Middle frontal gyrus (tissue), 1 donor: ENCODE measurements at regions not wholly inside any gene's neighbourhood (a gene's known extent, or its start where the extent isn't known, plus 50 kb on each side); places are given as distances from the start of the nearest gene placed in this dataset.
A peak's percentile ranks its signal among the peaks of the same experiment; 100 is the strongest.
"Not testable (repeated sequence)": the region's sequence is repeated elsewhere in the genome, so short reads cannot be mapped to it uniquely, and the experiment has no call there.

Experiments
- DNase-seq: peaks from one replicate; pipeline ENCODE4 v3.0.0-alpha.2; 2015; ENCODE audit warnings: low spot score; ENCODE audit errors: extremely low spot score

GRCh38 chr12:107826276-107826675, 51.8 kb downstream of the ASCL4 start:
- DNase-seq: no peak

- DNase-seq: no peak
Measured at GRCh38 chr12:107829271-107829670, 54.8 kb downstream of the ASCL4 start.

GRCh38 chr12:107832441-107832840, 57.9 kb downstream of the ASCL4 start:
- DNase-seq: no peak

GRCh38 chr12:107840186-107840585, 65.7 kb downstream of the ASCL4 start:
- no peak for DNase-seq

GRCh38 chr12:107843351-107844311, 69.1 kb downstream of the ASCL4 start:
- no peak for DNase-seq

- DNase-seq: no peak
Measured at GRCh38 chr12:107844312-107844921, 69.9 kb downstream of the ASCL4 start.

GRCh38 chr12:107845226-107845979, 70.9 kb downstream of the ASCL4 start:
- no peak for DNase-seq

GRCh38 chr12:107845980-107846659, 71.6 kb downstream of the ASCL4 start:
- no peak for DNase-seq

- no peak for DNase-seq
Measured at GRCh38 chr12:107847430-107847829, 72.9 kb downstream of the ASCL4 start.

GRCh38 chr12:107847830-107848229, 73.3 kb downstream of the ASCL4 start:
- DNase-seq: no peak

- DNase-seq: no peak
Measured at GRCh38 chr12:107853479-107853878, 79.0 kb downstream of the ASCL4 start.

GRCh38 chr12:107855471-107855870, 81.0 kb downstream of the ASCL4 start:
- no peak for DNase-seq

- no peak for DNase-seq
Measured at GRCh38 chr12:107856096-107856495, 81.6 kb downstream of the ASCL4 start.

- DNase-seq: no peak
Measured at GRCh38 chr12:107857191-107857590, 82.7 kb downstream of the ASCL4 start.

GRCh38 chr12:107859367-107859766, 84.9 kb downstream of the ASCL4 start:
- DNase-seq: no peak

- DNase-seq: no peak
Measured at GRCh38 chr12:107864235-107864634, 89.7 kb downstream of the ASCL4 start.

GRCh38 chr12:107864727-107865126, 90.2 kb downstream of the ASCL4 start:
- DNase-seq: not testable (repeated sequence)

GRCh38 chr12:107873223-107873622, 98.7 kb downstream of the ASCL4 start:
- no peak for DNase-seq

- no peak for DNase-seq
Measured at GRCh38 chr12:107875786-107876185, 101.3 kb downstream of the ASCL4 start.

- peak; percentile 39 for DNase-seq
Measured at GRCh38 chr12:107884769-107885694, 110.5 kb downstream of the ASCL4 start.
